Type B pancreatic cell (in vitro differentiated cells): ENCODE measurements at regions not wholly inside any gene's neighbourhood (a gene's known extent, or its start where the extent isn't known, plus 50 kb on each side); places are given as distances from the start of the nearest gene placed in this dataset.

Experiments
- DNase-seq: peaks from one replicate; pipeline ENCODE4 v3.0.0; 2021; ENCODE audit warnings: mixed read lengths; ENCODE audit not compliant: unreplicated experiment; ENCODE audit errors: extremely low spot score
- H3K27ac Mint-ChIP-seq: 2 replicates; pipeline ENCODE4 v1.8.0; 2021; ENCODE audit warnings: mild to moderate bottlenecking, mixed read lengths
- H3K27me3 Mint-ChIP-seq: 2 replicates; pipeline ENCODE4 v1.8.0; 2021; ENCODE audit warnings: mixed read lengths
- H3K36me3 Mint-ChIP-seq: 2 replicates; pipeline ENCODE4 v1.8.0; 2021; ENCODE audit warnings: mixed read lengths
- H3K4me1 Mint-ChIP-seq: one replicate; pipeline ENCODE4 v1.8.0; 2021; ENCODE audit warnings: mixed read lengths; ENCODE audit not compliant: unreplicated experiment
- H3K4me3 Mint-ChIP-seq: 2 replicates; pipeline ENCODE4 v1.8.0; 2021; ENCODE audit warnings: mild to moderate bottlenecking, mixed read lengths
- H3K9me3 Mint-ChIP-seq: 2 replicates; pipeline ENCODE4 v1.8.0; 2021; ENCODE audit warnings: mixed read lengths
- TF ChIP-seq, protein P1 (sequence below): fragments of 200-600 bp; sonication (generic); conservative IDR thresholded peaks from 2 replicates; pipeline ENCODE4 v1.5.0; 2021; ENCODE audit warnings: antibody characterized with exemption, mild to moderate bottlenecking

DNA sequence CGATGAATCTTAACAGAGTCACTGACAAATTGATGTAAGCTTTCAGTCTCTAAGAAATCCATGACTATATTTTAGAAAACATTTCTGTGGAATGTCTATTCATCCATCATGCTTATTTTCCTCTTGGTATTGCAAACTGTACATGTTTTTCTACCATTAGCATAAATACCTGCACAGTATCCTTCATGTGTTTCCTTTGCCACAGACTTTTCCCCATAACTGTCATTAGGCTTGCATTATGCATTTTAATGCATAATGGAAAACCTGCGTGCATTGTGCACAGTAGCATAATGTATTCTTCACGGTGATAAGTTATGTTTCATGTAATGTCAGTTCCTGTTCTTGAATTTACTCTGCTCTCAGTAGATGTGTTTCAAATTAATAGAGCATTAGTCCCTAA is 403.1 kb upstream of the EPHA3 start:
- H3K4me3 Mint-ChIP-seq = no peak overlapping the region
- no peaks in the 10 kb centered on the region for H3K27me3 Mint-ChIP-seq
- H3K9me3 Mint-ChIP-seq = no peaks in the 10 kb centered on the region
- no peaks in the 10 kb centered on the region for H3K36me3 Mint-ChIP-seq
- no peak overlapping the region for H3K27ac Mint-ChIP-seq
- no peak for DNase-seq
- TF ChIP-seq, protein P1, sequence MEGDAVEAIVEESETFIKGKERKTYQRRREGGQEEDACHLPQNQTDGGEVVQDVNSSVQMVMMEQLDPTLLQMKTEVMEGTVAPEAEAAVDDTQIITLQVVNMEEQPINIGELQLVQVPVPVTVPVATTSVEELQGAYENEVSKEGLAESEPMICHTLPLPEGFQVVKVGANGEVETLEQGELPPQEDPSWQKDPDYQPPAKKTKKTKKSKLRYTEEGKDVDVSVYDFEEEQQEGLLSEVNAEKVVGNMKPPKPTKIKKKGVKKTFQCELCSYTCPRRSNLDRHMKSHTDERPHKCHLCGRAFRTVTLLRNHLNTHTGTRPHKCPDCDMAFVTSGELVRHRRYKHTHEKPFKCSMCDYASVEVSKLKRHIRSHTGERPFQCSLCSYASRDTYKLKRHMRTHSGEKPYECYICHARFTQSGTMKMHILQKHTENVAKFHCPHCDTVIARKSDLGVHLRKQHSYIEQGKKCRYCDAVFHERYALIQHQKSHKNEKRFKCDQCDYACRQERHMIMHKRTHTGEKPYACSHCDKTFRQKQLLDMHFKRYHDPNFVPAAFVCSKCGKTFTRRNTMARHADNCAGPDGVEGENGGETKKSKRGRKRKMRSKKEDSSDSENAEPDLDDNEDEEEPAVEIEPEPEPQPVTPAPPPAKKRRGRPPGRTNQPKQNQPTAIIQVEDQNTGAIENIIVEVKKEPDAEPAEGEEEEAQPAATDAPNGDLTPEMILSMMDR = no peak
- no peaks in the 10 kb centered on the region for H3K4me1 Mint-ChIP-seq

DNA sequence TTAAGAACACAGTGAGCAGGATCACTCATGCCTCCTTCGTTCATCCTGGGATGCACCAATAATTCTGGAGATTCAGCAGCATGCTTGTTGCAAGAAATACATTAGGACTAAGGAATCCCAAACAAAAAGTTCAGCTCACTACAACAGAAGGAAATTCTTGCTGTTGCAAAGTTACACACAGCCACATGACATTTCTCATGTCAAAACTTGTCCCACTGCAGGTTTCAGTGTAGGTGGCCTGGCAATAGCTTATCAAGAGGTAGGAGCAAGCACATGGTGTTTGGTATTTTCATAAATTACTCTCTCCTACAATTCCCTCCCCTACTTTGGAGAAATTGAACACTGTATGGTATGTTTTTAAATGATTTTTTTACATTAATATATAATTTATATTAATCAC is 399.6 kb upstream of the EPHA3 start:
- Mint-ChIP-seq H3K36me3 (no peaks in the 10 kb centered on the region), H3K27ac (no peak overlapping the region), H3K4me3 (no peak overlapping the region), H3K27me3 (no peaks in the 10 kb centered on the region), H3K4me1 (no peaks in the 10 kb centered on the region), H3K9me3 (no peaks in the 10 kb centered on the region)
- TF ChIP-seq, protein P1 = no peak
- no peak for DNase-seq

DNA sequence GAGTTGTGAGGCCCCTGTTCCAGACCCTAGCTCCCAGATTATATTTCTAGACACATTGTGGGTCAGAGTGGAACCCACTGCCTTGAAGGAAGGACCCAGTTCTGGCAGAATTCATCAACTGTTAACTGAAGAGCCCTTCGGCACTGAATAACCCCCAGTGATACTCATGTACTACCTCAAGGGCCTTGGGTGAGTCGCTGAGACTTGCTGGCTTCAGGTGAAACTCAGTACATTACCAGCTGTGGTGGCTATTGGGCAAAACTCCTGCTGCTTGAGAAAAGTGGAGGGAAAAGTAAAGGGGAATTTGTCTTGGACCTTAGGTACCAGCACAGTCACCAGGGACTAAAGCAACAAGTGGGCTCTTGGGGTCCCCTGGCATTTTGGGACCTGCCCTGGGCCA is 394.9 kb upstream of the EPHA3 start:
- no peak for DNase-seq
- H3K36me3 Mint-ChIP-seq = no peaks in the 10 kb centered on the region
- no peak overlapping the region for H3K4me3 Mint-ChIP-seq
- H3K9me3 Mint-ChIP-seq = no peaks in the 10 kb centered on the region
- H3K4me1 Mint-ChIP-seq = no peaks in the 10 kb centered on the region
- H3K27ac Mint-ChIP-seq = no peak overlapping the region
- TF ChIP-seq, protein P1 = no peak
- no peaks in the 10 kb centered on the region for H3K27me3 Mint-ChIP-seq

DNA sequence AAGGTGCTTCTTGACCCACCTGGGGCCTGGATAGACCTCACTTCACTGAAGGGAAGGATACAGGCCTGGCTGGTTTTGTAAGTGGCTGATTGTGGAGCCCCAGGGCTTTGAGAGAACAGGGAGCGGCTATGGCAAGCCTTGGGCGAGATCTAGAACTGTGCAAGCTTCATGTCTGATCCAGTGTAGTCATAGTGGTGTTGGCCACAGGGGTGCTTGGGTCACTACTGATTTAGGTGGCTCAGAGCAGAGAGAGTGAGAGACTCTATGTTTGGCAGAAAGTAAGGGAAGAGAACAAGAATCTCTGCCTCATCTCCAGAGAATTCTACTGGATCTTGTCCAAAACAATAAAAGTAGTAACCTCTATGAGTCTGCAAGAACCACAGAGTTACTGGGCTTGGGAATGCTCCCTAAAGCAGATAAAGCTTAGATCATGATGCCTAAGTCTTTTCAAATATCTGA is 394.2 kb upstream of the EPHA3 start:
- Mint-ChIP-seq H3K4me1 (no peaks in the 10 kb centered on the region), H3K27me3 (no peaks in the 10 kb centered on the region), H3K9me3 (no peaks in the 10 kb centered on the region), H3K4me3 (no peak overlapping the region), H3K36me3 (no peaks in the 10 kb centered on the region), H3K27ac (no peak overlapping the region)
- no peak for DNase-seq
- TF ChIP-seq, protein P1 = no peak

DNA sequence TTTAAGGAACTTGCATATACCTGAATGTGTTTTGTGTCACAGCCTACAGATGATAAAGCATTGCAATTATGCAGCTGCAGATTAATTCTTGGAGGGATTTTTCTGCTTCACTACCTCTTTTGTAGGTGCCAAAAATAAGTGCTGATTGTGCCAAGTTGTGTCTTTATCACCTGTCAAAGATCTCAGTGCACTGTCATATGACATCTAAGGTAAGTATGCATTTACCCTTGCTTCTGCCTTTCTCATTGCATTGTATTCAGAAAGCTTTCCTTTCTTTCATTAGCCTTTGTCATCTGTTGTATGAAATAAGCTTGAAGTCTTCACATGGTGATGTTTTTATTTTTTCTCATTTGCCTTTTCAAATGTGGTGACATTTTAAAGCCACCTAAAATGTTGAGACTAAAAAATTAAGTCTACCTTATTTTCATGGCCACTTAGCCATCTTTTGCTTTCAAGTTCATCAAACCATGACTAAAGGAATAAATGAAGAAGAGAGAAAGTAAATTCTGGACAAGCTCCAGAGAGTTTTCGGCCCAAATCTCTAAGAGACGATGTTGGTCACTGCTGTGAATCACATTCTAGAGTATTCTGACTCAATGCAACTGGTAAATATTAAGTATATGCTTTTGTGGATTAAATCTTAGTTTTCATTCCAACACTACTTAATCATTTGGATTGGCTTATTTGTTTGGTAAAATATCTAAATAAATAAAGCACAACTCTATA is 381.8 kb upstream of the EPHA3 start:
- H3K4me3 Mint-ChIP-seq = no peak overlapping the region
- TF ChIP-seq, protein P1 = no peak
- H3K36me3 Mint-ChIP-seq = no peaks in the 10 kb centered on the region
- DNase-seq = no peak
- H3K27ac Mint-ChIP-seq = no peak overlapping the region
- H3K9me3 Mint-ChIP-seq = no peaks in the 10 kb centered on the region
- H3K27me3 Mint-ChIP-seq = no peaks in the 10 kb centered on the region
- H3K4me1 Mint-ChIP-seq = no peaks in the 10 kb centered on the region
